ENCODE measurements at regions not wholly inside any gene's neighbourhood (a gene's known extent, or its start where the extent isn't known, plus 50 kb on each side); places are given as distances from the start of the nearest gene placed in this dataset.

DNA sequence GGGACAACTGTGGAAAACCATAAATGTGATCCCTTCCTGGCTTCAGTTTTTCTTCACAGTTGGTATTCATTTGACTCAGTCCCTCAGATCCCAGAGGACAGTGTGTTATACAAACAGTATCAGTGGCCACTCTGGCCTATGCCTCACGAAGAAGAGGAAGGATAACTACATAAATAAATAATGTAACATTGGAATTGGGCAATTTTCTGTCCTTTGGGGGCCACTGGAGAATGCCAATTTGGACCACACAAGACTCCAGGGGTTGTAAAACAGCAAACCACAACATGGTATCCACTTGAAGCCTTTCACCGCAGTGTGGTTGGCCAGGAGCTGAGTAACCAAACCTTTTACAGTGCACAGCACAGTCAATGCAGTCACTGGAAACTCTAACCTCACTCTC, 1077.0 kb downstream of the ROBO2 start:
- TF ChIP-seq, protein P1, sequence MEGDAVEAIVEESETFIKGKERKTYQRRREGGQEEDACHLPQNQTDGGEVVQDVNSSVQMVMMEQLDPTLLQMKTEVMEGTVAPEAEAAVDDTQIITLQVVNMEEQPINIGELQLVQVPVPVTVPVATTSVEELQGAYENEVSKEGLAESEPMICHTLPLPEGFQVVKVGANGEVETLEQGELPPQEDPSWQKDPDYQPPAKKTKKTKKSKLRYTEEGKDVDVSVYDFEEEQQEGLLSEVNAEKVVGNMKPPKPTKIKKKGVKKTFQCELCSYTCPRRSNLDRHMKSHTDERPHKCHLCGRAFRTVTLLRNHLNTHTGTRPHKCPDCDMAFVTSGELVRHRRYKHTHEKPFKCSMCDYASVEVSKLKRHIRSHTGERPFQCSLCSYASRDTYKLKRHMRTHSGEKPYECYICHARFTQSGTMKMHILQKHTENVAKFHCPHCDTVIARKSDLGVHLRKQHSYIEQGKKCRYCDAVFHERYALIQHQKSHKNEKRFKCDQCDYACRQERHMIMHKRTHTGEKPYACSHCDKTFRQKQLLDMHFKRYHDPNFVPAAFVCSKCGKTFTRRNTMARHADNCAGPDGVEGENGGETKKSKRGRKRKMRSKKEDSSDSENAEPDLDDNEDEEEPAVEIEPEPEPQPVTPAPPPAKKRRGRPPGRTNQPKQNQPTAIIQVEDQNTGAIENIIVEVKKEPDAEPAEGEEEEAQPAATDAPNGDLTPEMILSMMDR (IDR thresholded peaks at IDR 0.05; ENCODE audit: insufficient read depth, low read length, poor library complexity, severe bottlenecking): no peak
- Histone ChIP-seq H3K27me3 (replicated peaks; ENCODE audit: control insufficient read depth, insufficient read depth, low read length) (no peaks in the 10 kb centered on the region), H3K36me3 (ENCODE audit: control insufficient read depth, insufficient read depth, low read length) (no peaks in the 10 kb centered on the region), H3K4me3 (replicated peaks; ENCODE audit: low read depth, low read length) (no peak overlapping the region)
- DNase-seq (ENCODE audit: extremely low read depth, insufficient read length): no peak

DNA sequence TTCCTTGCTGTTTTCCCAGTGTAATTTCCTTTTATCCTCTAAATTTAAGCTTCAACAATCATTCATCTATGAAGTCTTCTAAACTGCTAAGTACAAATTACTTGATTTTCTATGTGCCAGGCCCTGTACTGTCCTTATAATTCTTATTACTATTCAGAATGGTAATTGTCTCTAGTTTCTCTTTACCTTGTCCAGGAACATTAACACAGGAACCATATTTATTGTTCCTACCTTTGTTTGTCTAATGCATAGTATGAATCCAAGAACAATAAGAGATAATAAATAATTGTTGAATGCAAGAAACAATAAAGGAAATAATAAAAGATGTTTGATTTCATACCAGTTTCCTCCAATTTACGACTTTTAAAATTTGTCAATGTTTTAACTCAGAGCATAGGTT, 1083.2 kb downstream of the ROBO2 start:
- DNase-seq (ENCODE audit: extremely low read depth, insufficient read length): no peak
- Histone ChIP-seq H3K27me3 (replicated peaks; ENCODE audit: control insufficient read depth, insufficient read depth, low read length) (no peaks in the 10 kb centered on the region), H3K4me3 (replicated peaks; ENCODE audit: low read depth, low read length) (no peak overlapping the region), H3K36me3 (ENCODE audit: control insufficient read depth, insufficient read depth, low read length) (no peaks in the 10 kb centered on the region)
- TF ChIP-seq, protein P1 (IDR thresholded peaks at IDR 0.05; ENCODE audit: insufficient read depth, low read length, poor library complexity, severe bottlenecking): no peak

DNA sequence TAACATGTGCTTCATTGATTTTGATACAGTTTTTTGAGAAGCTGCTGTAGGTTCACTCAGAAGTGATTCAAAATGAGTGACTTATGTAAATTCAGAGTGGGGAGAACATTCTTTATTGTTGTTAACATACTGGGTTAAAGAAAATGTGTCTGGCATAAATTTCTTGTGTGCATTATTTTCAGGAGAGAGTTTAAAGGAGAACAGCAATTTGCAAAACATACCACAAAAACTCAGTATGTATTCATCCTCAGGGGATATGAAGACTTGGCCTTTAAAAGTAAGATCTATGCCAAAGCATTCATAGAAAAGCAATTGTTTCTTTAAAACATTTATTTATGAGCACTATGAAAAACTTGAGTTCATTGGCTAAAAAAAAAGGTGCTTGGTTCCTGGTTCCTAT, 1089.8 kb downstream of the ROBO2 start:
- Histone ChIP-seq H3K27me3 (replicated peaks; ENCODE audit: control insufficient read depth, insufficient read depth, low read length) (no peaks in the 10 kb centered on the region), H3K4me3 (replicated peaks; ENCODE audit: low read depth, low read length) (no peak overlapping the region), H3K36me3 (ENCODE audit: control insufficient read depth, insufficient read depth, low read length) (no peaks in the 10 kb centered on the region)
- TF ChIP-seq, protein P1 (IDR thresholded peaks at IDR 0.05; ENCODE audit: insufficient read depth, low read length, poor library complexity, severe bottlenecking): no peak
- DNase-seq (ENCODE audit: extremely low read depth, insufficient read length): no peak

DNA sequence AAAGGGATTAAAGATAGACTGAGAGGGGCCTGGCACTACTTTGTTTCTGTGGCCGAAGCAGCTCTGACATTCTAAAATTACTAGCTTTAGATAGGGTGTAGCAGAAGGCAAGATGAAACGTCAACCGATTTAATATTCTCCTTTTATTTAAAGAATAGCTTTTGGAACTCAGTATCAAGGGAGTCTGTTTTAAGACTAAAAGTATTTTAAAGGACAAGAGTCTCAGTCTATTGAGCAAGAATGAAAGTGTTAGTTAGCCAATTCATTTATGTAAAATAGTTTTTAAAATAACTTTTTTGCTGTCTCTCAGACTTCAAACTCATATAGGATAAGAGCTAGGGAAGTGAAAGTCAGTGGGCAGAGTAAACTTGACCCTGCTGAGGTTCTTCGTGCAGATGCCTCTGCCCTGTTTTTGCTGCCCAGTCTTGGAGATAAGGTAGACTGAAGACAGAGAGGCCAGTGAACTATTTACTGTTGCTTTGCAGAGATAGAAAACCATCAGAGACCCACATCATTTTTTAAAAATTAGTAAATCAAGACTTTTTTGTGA, 1090.9 kb downstream of the ROBO2 start:
- Histone ChIP-seq H3K4me3 (replicated peaks; ENCODE audit: low read depth, low read length) (no peak overlapping the region), H3K36me3 (ENCODE audit: control insufficient read depth, insufficient read depth, low read length) (no peaks in the 10 kb centered on the region), H3K27me3 (replicated peaks; ENCODE audit: control insufficient read depth, insufficient read depth, low read length) (no peaks in the 10 kb centered on the region)
- no peak for DNase-seq (ENCODE audit: extremely low read depth, insufficient read length)
- TF ChIP-seq, protein P1 (IDR thresholded peaks at IDR 0.05; ENCODE audit: insufficient read depth, low read length, poor library complexity, severe bottlenecking): no peak

DNA sequence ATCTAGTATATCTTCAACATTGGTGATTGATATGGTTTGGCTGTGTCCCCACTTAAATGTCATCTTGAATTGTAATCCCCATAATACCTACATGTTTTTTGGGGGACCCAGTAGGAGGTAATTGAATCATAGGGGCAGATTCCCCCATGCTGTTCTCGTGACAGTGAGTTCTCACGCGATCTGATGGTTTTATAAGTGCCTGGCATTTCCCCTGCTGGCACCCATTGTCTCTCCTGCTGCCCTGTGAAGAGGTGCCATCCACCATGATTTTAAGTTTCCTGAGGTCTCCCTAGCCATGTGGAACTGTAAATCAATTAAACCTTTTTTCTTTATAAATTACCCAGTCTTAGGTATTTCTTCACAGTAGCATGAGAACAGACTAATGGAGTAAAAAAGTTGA, 1094.6 kb downstream of the ROBO2 start:
- TF ChIP-seq, protein P1 (IDR thresholded peaks at IDR 0.05; ENCODE audit: insufficient read depth, low read length, poor library complexity, severe bottlenecking): no peak
- DNase-seq (ENCODE audit: extremely low read depth, insufficient read length): no peak

DNA sequence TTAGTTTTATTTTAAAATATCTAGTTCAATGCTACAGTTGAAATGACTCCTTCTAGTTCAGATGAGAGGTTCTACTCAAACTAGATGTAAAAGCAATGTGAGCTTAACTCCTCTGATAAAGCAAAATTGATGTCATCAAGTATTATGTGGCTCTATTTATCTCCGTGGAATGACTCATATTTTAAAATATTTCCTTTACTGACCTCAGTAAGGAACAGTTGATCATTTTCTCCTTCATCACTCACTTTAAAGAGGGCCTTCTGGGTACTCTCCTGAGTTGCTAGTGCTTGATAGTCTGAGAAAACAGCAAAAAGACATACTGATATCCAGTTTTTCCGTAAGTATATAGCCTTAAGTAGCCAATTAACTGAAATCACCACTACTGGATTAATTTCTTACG, 1099.3 kb downstream of the ROBO2 start:
- TF ChIP-seq, protein P1 (IDR thresholded peaks at IDR 0.05; ENCODE audit: insufficient read depth, low read length, poor library complexity, severe bottlenecking): no peak
- no peak for DNase-seq (ENCODE audit: extremely low read depth, insufficient read length)
- Histone ChIP-seq H3K27me3 (replicated peaks; ENCODE audit: control insufficient read depth, insufficient read depth, low read length) (no peaks in the 10 kb centered on the region), H3K4me3 (replicated peaks; ENCODE audit: low read depth, low read length) (no peak overlapping the region), H3K36me3 (ENCODE audit: control insufficient read depth, insufficient read depth, low read length) (no peaks in the 10 kb centered on the region)

More for the DNA sequence above, 1094.6 kb downstream of the ROBO2 start:
- no peaks in the 10 kb centered on the region for H3K36me3 ChIP-seq (ENCODE audit: control insufficient read depth, insufficient read depth, low read length)
- H3K27me3 ChIP-seq (replicated peaks; ENCODE audit: control insufficient read depth, insufficient read depth, low read length): no peaks in the 10 kb centered on the region
- H3K4me3 ChIP-seq (replicated peaks; ENCODE audit: low read depth, low read length): no peak overlapping the region

All from GM06990 (cell line).